ENCODE measurements at regions not wholly inside any gene's neighbourhood (a gene's known extent, or its start where the extent isn't known, plus 50 kb on each side); places are given as distances from the start of the nearest gene placed in this dataset.

DNA sequence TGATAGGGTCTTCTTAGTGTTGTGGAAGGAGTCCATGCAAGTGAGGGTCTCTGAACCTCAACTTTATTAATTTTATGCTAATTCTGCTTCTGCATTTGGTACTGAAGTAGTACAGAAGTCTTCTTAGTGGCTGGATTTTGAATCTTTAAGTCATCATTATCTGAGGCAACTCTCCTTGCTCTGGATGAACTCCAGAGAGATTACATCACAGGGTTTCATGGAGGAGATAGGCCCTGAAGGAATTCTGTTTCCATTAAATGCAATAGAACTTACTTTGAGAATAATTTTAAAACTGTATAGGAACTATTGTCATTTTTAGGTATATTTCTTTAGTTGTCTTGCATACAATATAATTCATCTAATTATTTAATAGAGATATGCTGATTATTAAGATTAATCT, 451.2 kb downstream of the FAT4 start:
- TF ChIP-seq, protein P1, sequence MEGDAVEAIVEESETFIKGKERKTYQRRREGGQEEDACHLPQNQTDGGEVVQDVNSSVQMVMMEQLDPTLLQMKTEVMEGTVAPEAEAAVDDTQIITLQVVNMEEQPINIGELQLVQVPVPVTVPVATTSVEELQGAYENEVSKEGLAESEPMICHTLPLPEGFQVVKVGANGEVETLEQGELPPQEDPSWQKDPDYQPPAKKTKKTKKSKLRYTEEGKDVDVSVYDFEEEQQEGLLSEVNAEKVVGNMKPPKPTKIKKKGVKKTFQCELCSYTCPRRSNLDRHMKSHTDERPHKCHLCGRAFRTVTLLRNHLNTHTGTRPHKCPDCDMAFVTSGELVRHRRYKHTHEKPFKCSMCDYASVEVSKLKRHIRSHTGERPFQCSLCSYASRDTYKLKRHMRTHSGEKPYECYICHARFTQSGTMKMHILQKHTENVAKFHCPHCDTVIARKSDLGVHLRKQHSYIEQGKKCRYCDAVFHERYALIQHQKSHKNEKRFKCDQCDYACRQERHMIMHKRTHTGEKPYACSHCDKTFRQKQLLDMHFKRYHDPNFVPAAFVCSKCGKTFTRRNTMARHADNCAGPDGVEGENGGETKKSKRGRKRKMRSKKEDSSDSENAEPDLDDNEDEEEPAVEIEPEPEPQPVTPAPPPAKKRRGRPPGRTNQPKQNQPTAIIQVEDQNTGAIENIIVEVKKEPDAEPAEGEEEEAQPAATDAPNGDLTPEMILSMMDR (IDR thresholded peaks at IDR 0.05; ENCODE audit: low read length) = no peak
- no peak for TF ChIP-seq EZH2phosphoT487 (IDR thresholded peaks at IDR 0.05; ENCODE audit: low read length)
